ENCODE measurements at regions not wholly inside any gene's neighbourhood (a gene's known extent, or its start where the extent isn't known, plus 50 kb on each side); places are given as distances from the start of the nearest gene placed in this dataset.

GRCh38 chr2:158041400-158041799 lies 60.3 kb upstream of the UPP2 start:
- peaks cover 0 to 28% (median 9%) of the 10 kb centered on the region in 6 donors for H3K4me1 ChIP-seq
- H3K27ac ChIP-seq = no peak overlapping the region
- peaks cover 0 to 6% (median 0%) of the 10 kb centered on the region in 7 donors for H3K27me3 ChIP-seq (replicated peaks in 1 of 7)
- 76 to 91% (median 84%) methylated on average over 2 of the region's 2 CpGs for WGBS, 5 donors
- TF ChIP-seq CTCF (IDR thresholded peaks at IDR 0.05 in 8 of 11, conservative IDR thresholded peaks at IDR 0.05 in 3 of 11) (no peak), POLR2A (IDR thresholded peaks at IDR 0.05) (no peak), POLR2AphosphoS5 (IDR thresholded peaks at IDR 0.05) (no peak)
- intact Hi-C loops (cut with DNase I; ENCODE audit: low total_unique reads) = no loop called here
- H3K9me3 ChIP-seq = no peaks in the 10 kb centered on the region
- no peak overlapping the region for H3K4me3 ChIP-seq
- no peaks in the 10 kb centered on the region for H3K36me3 ChIP-seq
- no peak for DNase-seq

- peaks cover 0 to 33% (median 12%) of the 10 kb centered on the region in 6 donors for H3K4me1 ChIP-seq
- 90 to 96% (median 96%) methylated on average over 5 of the region's 5 CpGs for WGBS, 5 donors
- no peak overlapping the region for H3K27ac ChIP-seq
- no peaks in the 10 kb centered on the region for H3K9me3 ChIP-seq
- H3K4me3 ChIP-seq = no peak overlapping the region
- peaks cover 0 to 6% (median 0%) of the 10 kb centered on the region in 7 donors for H3K27me3 ChIP-seq (replicated peaks in 1 of 7)
- intact Hi-C loops (cut with DNase I; ENCODE audit: low total_unique reads) = no loop called here
- no peaks in the 10 kb centered on the region for H3K36me3 ChIP-seq
- TF ChIP-seq POLR2A (IDR thresholded peaks at IDR 0.05) (no peak), POLR2AphosphoS5 (IDR thresholded peaks at IDR 0.05) (no peak), CTCF (IDR thresholded peaks at IDR 0.05 in 8 of 11, conservative IDR thresholded peaks at IDR 0.05 in 3 of 11) (no peak)
- no peak for DNase-seq
Measured at GRCh38 chr2:158038901-158039300, 62.8 kb upstream of the UPP2 start.

GRCh38 chr2:158034198-158034866 lies 67.3 kb upstream of the UPP2 start:
- H3K27me3 ChIP-seq (replicated peaks in 1 of 7) = no peaks in the 10 kb centered on the region
- TF ChIP-seq CTCF (IDR thresholded peaks at IDR 0.05 in 8 of 11, conservative IDR thresholded peaks at IDR 0.05 in 3 of 11) = peak in 9 of 11 experiments; percentile 15 to 62 (median 42)
- no peak for TF ChIP-seq POLR2AphosphoS5 (IDR thresholded peaks at IDR 0.05)
- H3K27ac ChIP-seq = no peak overlapping the region
- intact Hi-C loops (cut with DNase I; ENCODE audit: low total_unique reads) = loop anchor here (5.0 kb wide), 1 partner anchor 708 kb away; no protein-coding TSS in a partner anchor
- no peak overlapping the region for H3K4me3 ChIP-seq
- H3K4me1 ChIP-seq = peaks cover 0 to 11% (median 5%) of the 10 kb centered on the region in 6 donors
- 21 to 37% (median 28%) methylated on average over 7 of the region's 7 CpGs for WGBS, 5 donors
- H3K36me3 ChIP-seq = no peaks in the 10 kb centered on the region
- H3K9me3 ChIP-seq = no peaks in the 10 kb centered on the region
- DNase-seq = no peak

- intact Hi-C loops (cut with DNase I; ENCODE audit: low total_unique reads) = loop anchor here (5.0 kb wide), 1 partner anchor 711 kb away; no protein-coding TSS in a partner anchor
- no peak overlapping the region for H3K27ac ChIP-seq
- H3K36me3 ChIP-seq = no peaks in the 10 kb centered on the region
- TF ChIP-seq POLR2A (IDR thresholded peaks at IDR 0.05) = no peak
- TF ChIP-seq CTCF (IDR thresholded peaks at IDR 0.05 in 8 of 11, conservative IDR thresholded peaks at IDR 0.05 in 3 of 11) = no peak
- TF ChIP-seq POLR2AphosphoS5 (IDR thresholded peaks at IDR 0.05) = no peak
- H3K27me3 ChIP-seq (replicated peaks in 1 of 7) = no peaks in the 10 kb centered on the region
- H3K4me1 ChIP-seq = peaks cover 0 to 11% (median 5%) of the 10 kb centered on the region in 6 donors
- no peak overlapping the region for H3K4me3 ChIP-seq
- 82 to 90% (median 86%) methylated on average over 4 of the region's 4 CpGs for WGBS, 5 donors
- no peaks in the 10 kb centered on the region for H3K9me3 ChIP-seq
- DNase-seq = no peak
Measured at GRCh38 chr2:158031371-158031770, 70.3 kb upstream of the UPP2 start.
